ENCODE measurements at regions not wholly inside any gene's neighbourhood (a gene's known extent, or its start where the extent isn't known, plus 50 kb on each side); places are given as distances from the start of the nearest gene placed in this dataset.

DNA sequence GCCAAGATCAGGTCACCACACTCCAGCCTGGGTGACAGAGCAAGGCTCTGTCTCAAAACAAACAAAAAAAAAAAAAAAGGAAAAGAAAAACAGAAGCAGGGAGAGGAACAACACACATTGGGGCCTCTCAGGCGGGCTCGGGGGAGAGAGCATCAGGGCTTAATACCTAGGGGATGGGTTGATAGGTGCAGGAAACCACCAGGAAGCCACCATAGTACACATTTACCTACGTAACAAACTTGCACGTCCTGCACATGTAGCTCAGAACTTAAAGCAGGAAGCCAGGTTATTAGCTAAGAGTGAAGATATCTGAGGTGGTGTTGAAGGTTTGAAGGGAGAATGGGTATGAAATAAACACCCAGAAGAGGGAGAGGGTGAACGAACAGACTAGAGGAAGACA is 81.0 kb upstream of the PMAIP1 start:
- no peak for TF ChIP-seq POLR2AphosphoS5 (IDR thresholded peaks at IDR 0.05; ENCODE audit: insufficient read depth in 1 of 2, low read depth in 1 of 2)
- TF ChIP-seq, protein P1, sequence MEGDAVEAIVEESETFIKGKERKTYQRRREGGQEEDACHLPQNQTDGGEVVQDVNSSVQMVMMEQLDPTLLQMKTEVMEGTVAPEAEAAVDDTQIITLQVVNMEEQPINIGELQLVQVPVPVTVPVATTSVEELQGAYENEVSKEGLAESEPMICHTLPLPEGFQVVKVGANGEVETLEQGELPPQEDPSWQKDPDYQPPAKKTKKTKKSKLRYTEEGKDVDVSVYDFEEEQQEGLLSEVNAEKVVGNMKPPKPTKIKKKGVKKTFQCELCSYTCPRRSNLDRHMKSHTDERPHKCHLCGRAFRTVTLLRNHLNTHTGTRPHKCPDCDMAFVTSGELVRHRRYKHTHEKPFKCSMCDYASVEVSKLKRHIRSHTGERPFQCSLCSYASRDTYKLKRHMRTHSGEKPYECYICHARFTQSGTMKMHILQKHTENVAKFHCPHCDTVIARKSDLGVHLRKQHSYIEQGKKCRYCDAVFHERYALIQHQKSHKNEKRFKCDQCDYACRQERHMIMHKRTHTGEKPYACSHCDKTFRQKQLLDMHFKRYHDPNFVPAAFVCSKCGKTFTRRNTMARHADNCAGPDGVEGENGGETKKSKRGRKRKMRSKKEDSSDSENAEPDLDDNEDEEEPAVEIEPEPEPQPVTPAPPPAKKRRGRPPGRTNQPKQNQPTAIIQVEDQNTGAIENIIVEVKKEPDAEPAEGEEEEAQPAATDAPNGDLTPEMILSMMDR (IDR thresholded peaks at IDR 0.05), result no peak
- TF ChIP-seq POLR2A (IDR thresholded peaks at IDR 0.05), result no peak

All from vagina (tissue), 2 donors.